Suppressor macrophage treated with lipopolysaccharide for 4 hours (primary cell): ENCODE measurements at regions not wholly inside any gene's neighbourhood (a gene's known extent, or its start where the extent isn't known, plus 50 kb on each side); places are given as distances from the start of the nearest gene placed in this dataset.
"Not testable (repeated sequence)": the region's sequence is repeated elsewhere in the genome, so short reads cannot be mapped to it uniquely, and the experiment has no call there.

ENCODE experiments used
- DNase-seq: peaks from one replicate; pipeline ENCODE4 v3.0.0-alpha.2; 2020

- no peak for DNase-seq
Measured at GRCh38 chr6:141969201-141969600, 163.5 kb upstream of the GJE1 start.

GRCh38 chr6:141968632-141969031 lies 164.1 kb upstream of the GJE1 start:
- DNase-seq: no peak

- no peak for DNase-seq
Measured at GRCh38 chr6:141965016-141965545, 167.6 kb upstream of the GJE1 start.

- DNase-seq: no peak
Measured at GRCh38 chr6:141963543-141964295, 169.0 kb upstream of the GJE1 start.

GRCh38 chr6:141957271-141957670 lies 175.5 kb upstream of the GJE1 start:
- no peak for DNase-seq

- DNase-seq: no peak
Measured at GRCh38 chr6:141956868-141957267, 175.9 kb upstream of the GJE1 start.

- DNase-seq: no peak
Measured at GRCh38 chr6:141956046-141956761, 176.5 kb upstream of the GJE1 start.

- no peak for DNase-seq
Measured at GRCh38 chr6:141953072-141953471, 179.7 kb upstream of the GJE1 start.

- no peak for DNase-seq
Measured at GRCh38 chr6:141946502-141946901, 186.2 kb upstream of the GJE1 start.

- no peak for DNase-seq
Measured at GRCh38 chr6:141938664-141939063, 194.1 kb upstream of the GJE1 start.

- no peak for DNase-seq
Measured at GRCh38 chr6:141932685-141933084, 200.0 kb upstream of the GJE1 start.

- not testable (repeated sequence) for DNase-seq
Measured at GRCh38 chr6:141926200-141926900, 206.4 kb upstream of the GJE1 start.

GRCh38 chr6:141925001-141925400 lies 207.7 kb upstream of the GJE1 start:
- DNase-seq: no peak

- no peak for DNase-seq
Measured at GRCh38 chr6:141922898-141923297, 209.8 kb upstream of the GJE1 start.

GRCh38 chr6:141916682-141917505 lies 215.8 kb upstream of the GJE1 start:
- DNase-seq: not testable (repeated sequence)

- no peak for DNase-seq
Measured at GRCh38 chr6:141914646-141915045, 218.1 kb upstream of the GJE1 start.

- DNase-seq: no peak
Measured at GRCh38 chr6:141906569-141907080, 226.1 kb upstream of the GJE1 start.

- DNase-seq: no peak
Measured at GRCh38 chr6:141890661-141891060, 242.1 kb upstream of the GJE1 start.

GRCh38 chr6:141884850-141885249 lies 247.9 kb upstream of the GJE1 start:
- no peak for DNase-seq

GRCh38 chr6:141878686-141879085 lies 254.0 kb upstream of the GJE1 start:
- DNase-seq: no peak

- no peak for DNase-seq
Measured at GRCh38 chr6:141877275-141877983, 255.3 kb upstream of the GJE1 start.
